Upper lobe of left lung (tissue), 6 donors: ENCODE measurements at regions not wholly inside any gene's neighbourhood (a gene's known extent, or its start where the extent isn't known, plus 50 kb on each side); places are given as distances from the start of the nearest gene placed in this dataset.

Source experiments
- ATAC-seq, 2 donors: fragments of 200-7000 bp; cut with Tn5 transposase; one replicate each; pipeline ENCODE4 v1.9.1; 2022; ENCODE audit warnings: mild to moderate bottlenecking in 2 of 2, moderate library complexity in 2 of 2; ENCODE audit not compliant: low FRiP score in 2 of 2
- DNase-seq, 2 donors: peaks; one replicate each; pipeline ENCODE4 v3.0.0-alpha.2; 2019 to 2020
- H3K27ac ChIP-seq, 4 donors: fragments of 200-600 bp; sonication (generic); one replicate each; pipeline ENCODE4 v1.5.1; 2016 to 2019
- H3K27me3 ChIP-seq, 4 donors: fragments of 200-600 bp; sonication (generic); one replicate each; pipeline ENCODE4 v1.5.1; 2017 to 2019
- H3K36me3 ChIP-seq, 4 donors: fragments of 200-600 bp; sonication (generic); one replicate each; pipeline ENCODE4 v1.5.1; 2016 to 2019
- H3K4me1 ChIP-seq, 4 donors: fragments of 200-600 bp; sonication (generic); one replicate each; pipeline ENCODE4 v1.5.1; 2018 to 2019
- H3K4me3 ChIP-seq, 4 donors: fragments of 200-600 bp; sonication (generic); one replicate each; pipeline ENCODE4 v1.5.1; 2017 to 2019; ENCODE audit warnings: mild to moderate bottlenecking in 2 of 4, moderate library complexity in 1 of 4
- H3K9me3 ChIP-seq, 4 donors: fragments of 200-600 bp; sonication (generic); one replicate each; pipeline ENCODE4 v1.5.1; 2018 to 2019
- CTCF ChIP-seq, 6 experiments: fragments of 450-650 bp in 4 of 6; fragments of 200-600 bp in 2 of 6; sonication (generic) in 2 of 6; IDR thresholded peaks; one replicate each; pipeline ENCODE4 v1.5.1; 2016 to 2019; ENCODE audit warnings: antibody characterized with exemption in 6 of 6
- EP300 ChIP-seq, 4 donors: sonication (generic); formaldehyde crosslinking; IDR thresholded peaks; one replicate each; pipeline ENCODE4 v1.5.1; 2017; ENCODE audit warnings: antibody characterized with exemption in 4 of 4, control low read depth in 2 of 4
- POLR2A ChIP-seq, 4 donors: fragments of 450-650 bp; IDR thresholded peaks; one replicate each; pipeline ENCODE4 v1.5.1; 2016 to 2017; ENCODE audit warnings: antibody characterized with exemption in 4 of 4, mild to moderate bottlenecking in 2 of 4
- POLR2AphosphoS5 ChIP-seq, 2 donors: sonication (generic); formaldehyde crosslinking; IDR thresholded peaks; one replicate each; pipeline ENCODE4 v1.5.1; 2017; ENCODE audit warnings: antibody characterized with exemption in 2 of 2
- WGBS, 2 donors: methylation state at CpG; one replicate each; pipeline ENCODE4 v1.1.5; 2017 to 2018; 5-methylcytosine and 5-hydroxymethylcytosine counted together
- donor health status: DM: no; HTN: no; CAD: no; lungs with moderate emphysema.
- donor health status: DM: no; HTN: yes; CAD: no; lungs with severe emphysema.

DNA sequence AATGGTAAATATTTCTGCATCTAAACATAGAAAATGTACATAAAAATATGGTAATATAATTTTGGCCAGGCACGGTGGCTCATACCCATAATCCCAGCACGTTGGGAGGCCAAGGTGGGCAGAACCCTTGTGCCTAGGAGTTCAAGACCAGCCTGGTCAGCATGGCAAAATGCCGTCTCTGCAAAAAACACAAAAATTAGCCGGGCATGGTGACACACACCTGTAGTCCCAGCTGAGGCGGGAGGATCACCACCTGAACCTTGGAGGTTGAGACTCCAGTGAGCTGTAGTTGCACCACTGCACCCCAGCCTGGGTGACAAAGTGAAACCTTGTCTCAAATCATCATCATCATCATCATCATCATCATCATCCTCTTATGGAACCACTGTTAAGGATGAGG, 230.6 kb upstream of the NCAM1 start:
- Histone ChIP-seq H3K27ac (no peak overlapping the region), H3K4me1 (no peaks in the 10 kb centered on the region), H3K4me3 (no peak overlapping the region), H3K9me3 (no peaks in the 10 kb centered on the region), H3K36me3 (no peaks in the 10 kb centered on the region), H3K27me3 (no peaks in the 10 kb centered on the region)
- WGBS, 2 donors: 38 to 91% methylated on average over 5 of the region's 5 CpGs
- DNase-seq: no peak
- no peak for TF ChIP-seq EP300 (IDR thresholded peaks at IDR 0.05)
- TF ChIP-seq CTCF (IDR thresholded peaks at IDR 0.05): no peak
- TF ChIP-seq POLR2AphosphoS5 (IDR thresholded peaks at IDR 0.05): no peak
- no peak for TF ChIP-seq POLR2A (IDR thresholded peaks at IDR 0.05)
- ATAC-seq: no peak

GRCh38 chr11:112731538-112731937, 229.7 kb upstream of the NCAM1 start:
- Histone ChIP-seq H3K9me3 (no peaks in the 10 kb centered on the region), H3K4me1 (no peaks in the 10 kb centered on the region), H3K4me3 (no peak overlapping the region), H3K36me3 (no peaks in the 10 kb centered on the region), H3K27me3 (no peaks in the 10 kb centered on the region), H3K27ac (no peak overlapping the region)
- no peak for DNase-seq
- 70 to 85% methylated on average over 2 of the region's 2 CpGs for WGBS, 2 donors
- no peak for TF ChIP-seq CTCF (IDR thresholded peaks at IDR 0.05)
- no peak for TF ChIP-seq EP300 (IDR thresholded peaks at IDR 0.05)
- no peak for ATAC-seq

GRCh38 chr11:112732031-112732430, 229.2 kb upstream of the NCAM1 start:
- TF ChIP-seq EP300 (IDR thresholded peaks at IDR 0.05) (no peak), POLR2A (IDR thresholded peaks at IDR 0.05) (no peak), CTCF (IDR thresholded peaks at IDR 0.05) (no peak), POLR2AphosphoS5 (IDR thresholded peaks at IDR 0.05) (no peak)
- WGBS, 2 donors: 61 to 76% methylated on average over 3 to 4 of the region's 4 CpGs
- no peak for DNase-seq
- Histone ChIP-seq H3K27ac (no peak overlapping the region), H3K4me1 (no peaks in the 10 kb centered on the region), H3K4me3 (no peak overlapping the region), H3K36me3 (no peaks in the 10 kb centered on the region), H3K9me3 (no peaks in the 10 kb centered on the region), H3K27me3 (no peaks in the 10 kb centered on the region)
- no peak for ATAC-seq

DNA sequence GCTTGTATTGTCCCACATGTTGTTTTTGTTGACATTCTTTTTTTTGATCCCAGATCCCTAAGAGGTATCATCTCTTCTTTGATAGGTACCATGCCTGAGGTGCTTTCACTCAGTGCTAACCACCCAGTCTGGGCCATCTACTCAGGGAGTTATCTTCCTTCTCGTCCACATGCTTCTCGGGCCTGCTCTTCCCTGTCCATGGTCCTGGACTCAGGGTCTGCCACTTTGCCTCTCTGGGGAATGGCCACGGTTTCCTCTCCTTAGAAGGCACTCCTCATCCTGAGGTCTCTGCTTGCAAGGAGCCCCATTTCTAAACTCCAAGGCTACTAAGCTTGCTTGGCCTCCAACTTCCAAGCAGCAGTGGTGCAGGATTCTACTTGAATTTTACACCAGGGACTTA, 227.0 kb upstream of the NCAM1 start:
- Histone ChIP-seq H3K36me3 (no peaks in the 10 kb centered on the region), H3K9me3 (no peaks in the 10 kb centered on the region), H3K27ac (no peak overlapping the region), H3K4me3 (no peak overlapping the region), H3K4me1 (no peaks in the 10 kb centered on the region), H3K27me3 (no peaks in the 10 kb centered on the region)
- DNase-seq (no peak), ATAC-seq (no peak)
- no peak for TF ChIP-seq POLR2A (IDR thresholded peaks at IDR 0.05)
- TF ChIP-seq POLR2AphosphoS5 (IDR thresholded peaks at IDR 0.05): no peak
- TF ChIP-seq CTCF (IDR thresholded peaks at IDR 0.05): no peak
- no peak for TF ChIP-seq EP300 (IDR thresholded peaks at IDR 0.05)
- 2 to 6% methylated on average over 3 of the region's 3 CpGs for WGBS, 2 donors

GRCh38 chr11:112735470-112735869, 225.8 kb upstream of the NCAM1 start:
- TF ChIP-seq EP300 (IDR thresholded peaks at IDR 0.05) (no peak), POLR2A (IDR thresholded peaks at IDR 0.05) (no peak), CTCF (IDR thresholded peaks at IDR 0.05) (no peak), POLR2AphosphoS5 (IDR thresholded peaks at IDR 0.05) (no peak)
- Histone ChIP-seq H3K4me3 (no peak overlapping the region), H3K36me3 (no peaks in the 10 kb centered on the region), H3K27ac (no peak overlapping the region), H3K27me3 (no peaks in the 10 kb centered on the region), H3K9me3 (no peaks in the 10 kb centered on the region), H3K4me1 (no peaks in the 10 kb centered on the region)
- WGBS, 2 donors: 58 to 64% methylated on average over 2 of the region's 2 CpGs
- DNase-seq: no peak
- ATAC-seq: no peak
